Fibroblast of lung (primary cell): ENCODE measurements at regions not wholly inside any gene's neighbourhood (a gene's known extent, or its start where the extent isn't known, plus 50 kb on each side); places are given as distances from the start of the nearest gene placed in this dataset.

Source experiments
- EZH2 ChIP-seq: IDR thresholded peaks from 2 replicates; pipeline ENCODE4 v1.5.1; 2012; ENCODE audit warnings: low read length, control low read depth, mild to moderate bottlenecking; ENCODE audit errors: missing control alignments
- TF ChIP-seq, protein P1 (sequence below), 2 donors: IDR thresholded peaks in 1 of 2; conservative IDR thresholded peaks in 1 of 2; 1 replicate in 1 of 2; 2 replicates in 1 of 2; pipeline ENCODE4 v1.5.1; 2011 to 2012; ENCODE audit warnings: low read length in 2 of 2, control low read depth in 1 of 2, inconsistent platforms in 1 of 2, low read depth in 1 of 2, mild to moderate bottlenecking in 1 of 2

- TF ChIP-seq, protein P1, sequence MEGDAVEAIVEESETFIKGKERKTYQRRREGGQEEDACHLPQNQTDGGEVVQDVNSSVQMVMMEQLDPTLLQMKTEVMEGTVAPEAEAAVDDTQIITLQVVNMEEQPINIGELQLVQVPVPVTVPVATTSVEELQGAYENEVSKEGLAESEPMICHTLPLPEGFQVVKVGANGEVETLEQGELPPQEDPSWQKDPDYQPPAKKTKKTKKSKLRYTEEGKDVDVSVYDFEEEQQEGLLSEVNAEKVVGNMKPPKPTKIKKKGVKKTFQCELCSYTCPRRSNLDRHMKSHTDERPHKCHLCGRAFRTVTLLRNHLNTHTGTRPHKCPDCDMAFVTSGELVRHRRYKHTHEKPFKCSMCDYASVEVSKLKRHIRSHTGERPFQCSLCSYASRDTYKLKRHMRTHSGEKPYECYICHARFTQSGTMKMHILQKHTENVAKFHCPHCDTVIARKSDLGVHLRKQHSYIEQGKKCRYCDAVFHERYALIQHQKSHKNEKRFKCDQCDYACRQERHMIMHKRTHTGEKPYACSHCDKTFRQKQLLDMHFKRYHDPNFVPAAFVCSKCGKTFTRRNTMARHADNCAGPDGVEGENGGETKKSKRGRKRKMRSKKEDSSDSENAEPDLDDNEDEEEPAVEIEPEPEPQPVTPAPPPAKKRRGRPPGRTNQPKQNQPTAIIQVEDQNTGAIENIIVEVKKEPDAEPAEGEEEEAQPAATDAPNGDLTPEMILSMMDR (conservative IDR thresholded peaks at IDR 0.05 in 1 of 2, IDR thresholded peaks at IDR 0.05 in 1 of 2; ENCODE audit: low read depth in 1 of 2, low read length in 2 of 2): no peak
- no peak for TF ChIP-seq EZH2
Observed at GRCh38 chr6:100194535-100194934, 200.5 kb upstream of the MCHR2 start.
